SU-DHL-6 (cell line): ENCODE measurements at regions not wholly inside any gene's neighbourhood (a gene's known extent, or its start where the extent isn't known, plus 50 kb on each side); places are given as distances from the start of the nearest gene placed in this dataset.

Experiments used
- H2AFZ ChIP-seq: fragments of 200-600 bp; sonication (generic); 2 replicates; pipeline ENCODE4 v1.6.1; 2014; ENCODE audit warnings: low read depth, mild to moderate bottlenecking, moderate library complexity, mixed read lengths, antibody characterized with exemption, low read length; ENCODE audit not compliant: severe bottlenecking
- H3F3A ChIP-seq: fragments of 200-600 bp; shearing (Covaris generic); 2 replicates; pipeline ENCODE4 v1.6.0; 2016; ENCODE audit warnings: antibody characterized with exemption, mild to moderate bottlenecking; ENCODE audit not compliant: insufficient read depth
- H3K27ac ChIP-seq: fragments of 200-600 bp; sonication (generic); 2 replicates; pipeline ENCODE4 v1.5.1; 2016; ENCODE audit warnings: low read depth, mild to moderate bottlenecking, low read length, moderate library complexity, mixed read lengths
- H3K27me3 ChIP-seq: fragments of 200-600 bp; sonication (generic), shearing (Covaris generic); 2 replicates; pipeline ENCODE4 v1.6.0; 2014; ENCODE audit warnings: mild to moderate bottlenecking, low read length
- H3K36me3 ChIP-seq: fragments of 200-600 bp; sonication (generic); 2 replicates; pipeline ENCODE4 v1.6.1; 2014; ENCODE audit warnings: mild to moderate bottlenecking, low read length, mixed read lengths
- H3K4me2 ChIP-seq: fragments of 300-600, 200-600 bp; shearing (Covaris generic), sonication (generic); 2 replicates; pipeline ENCODE4 v1.6.0; 2014; ENCODE audit warnings: low read length, low read depth, mild to moderate bottlenecking; ENCODE audit not compliant: poor library complexity, severe bottlenecking
- H3K4me3 ChIP-seq: fragments of 200-600 bp; sonication (generic); 2 replicates; pipeline ENCODE4 v1.5.1; 2014; ENCODE audit warnings: antibody characterized with exemption, low read length, mild to moderate bottlenecking, mixed read lengths; ENCODE audit not compliant: insufficient read depth, poor library complexity, severe bottlenecking
- H3K79me2 ChIP-seq: fragments of 200-600 bp; sonication (generic); 2 replicates; pipeline ENCODE4 v1.6.1; 2014; ENCODE audit warnings: mild to moderate bottlenecking, low read length, moderate library complexity; ENCODE audit not compliant: insufficient read depth
- H3K9ac ChIP-seq: fragments of 200-600 bp; sonication (generic); 2 replicates; pipeline ENCODE4 v1.7.0; 2014; ENCODE audit warnings: mild to moderate bottlenecking, low read length
- H3K9me2 ChIP-seq: fragments of 200-600 bp; sonication (generic); replicated peaks from 2 replicates; pipeline ENCODE4 v1.6.1; 2014; ENCODE audit warnings: low read length; ENCODE audit not compliant: insufficient read depth
- H3K9me3 ChIP-seq: fragments of 200-600 bp; sonication (generic); 2 replicates; pipeline ENCODE4 v1.6.1; 2014; ENCODE audit warnings: low read length, mixed read lengths; ENCODE audit not compliant: insufficient read depth
- H4K20me1 ChIP-seq: fragments of 200-600 bp; sonication (generic); 2 replicates; pipeline ENCODE4 v1.6.1; 2014; ENCODE audit warnings: low read depth, mild to moderate bottlenecking, antibody characterized with exemption, low read length, moderate library complexity, mixed read lengths
- CTCF ChIP-seq: fragments of 200-600 bp; sonication (generic); IDR thresholded peaks from one replicate; pipeline ENCODE4 v1.5.1; 2017; ENCODE audit warnings: antibody characterized with exemption, mild to moderate bottlenecking, low read length, moderate library complexity; ENCODE audit not compliant: insufficient read depth, poor library complexity, severe bottlenecking
- EZH2phosphoT487 ChIP-seq: fragments of 200-600 bp; sonication (generic), shearing (Covaris generic); conservative IDR thresholded peaks from 2 replicates; pipeline ENCODE4 v1.6.1; 2018; ENCODE audit warnings: mild to moderate bottlenecking, antibody characterized with exemption, low read length, moderate library complexity, mixed read lengths

DNA sequence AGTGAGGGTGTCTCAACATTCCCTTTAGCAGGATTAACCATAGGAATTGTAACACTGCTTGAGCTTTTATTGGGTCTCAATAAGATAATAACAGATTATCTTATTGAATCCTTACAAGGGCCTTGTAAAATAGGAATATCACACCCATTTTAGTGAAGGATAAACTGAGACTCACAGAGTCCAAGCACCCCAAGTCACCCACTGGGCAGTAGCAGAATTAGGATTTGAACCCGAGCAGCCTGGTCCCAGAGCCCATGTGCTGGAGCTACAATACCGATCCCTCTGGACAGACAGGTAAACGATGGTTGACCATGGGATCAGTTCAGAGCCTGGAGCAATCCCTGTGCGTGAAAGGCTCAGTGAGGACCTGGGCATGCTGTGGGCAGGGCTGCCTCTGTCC is 56.3 kb upstream of the MRPS22 start:
- no peaks in the 10 kb centered on the region for H3K27me3 ChIP-seq
- no peaks in the 10 kb centered on the region for H3K36me3 ChIP-seq
- H3K9me3 ChIP-seq = no peaks in the 10 kb centered on the region
- H3K79me2 ChIP-seq = no peaks in the 10 kb centered on the region
- TF ChIP-seq EZH2phosphoT487 = no peak
- no peak for TF ChIP-seq CTCF
- no peaks in the 10 kb centered on the region for H3K9me2 ChIP-seq
- no peak overlapping the region for H2AFZ ChIP-seq
- H3K9ac ChIP-seq = no peak overlapping the region
- no peaks in the 10 kb centered on the region for H4K20me1 ChIP-seq
- no peak overlapping the region for H3K4me2 ChIP-seq
- H3F3A ChIP-seq = no peaks in the 10 kb centered on the region
- no peak overlapping the region for H3K27ac ChIP-seq
- H3K4me3 ChIP-seq = no peak overlapping the region

GRCh38 chr3:139288266-139288821 is 55.5 kb upstream of the MRPS22 start:
- H4K20me1 ChIP-seq = no peaks in the 10 kb centered on the region
- no peak overlapping the region for H3K9ac ChIP-seq
- no peak for TF ChIP-seq CTCF
- no peak for TF ChIP-seq EZH2phosphoT487
- no peaks in the 10 kb centered on the region for H3K9me2 ChIP-seq
- no peak overlapping the region for H3K27ac ChIP-seq
- no peaks in the 10 kb centered on the region for H3K79me2 ChIP-seq
- no peaks in the 10 kb centered on the region for H3K9me3 ChIP-seq
- no peaks in the 10 kb centered on the region for H3K27me3 ChIP-seq
- no peaks in the 10 kb centered on the region for H3K36me3 ChIP-seq
- no peak overlapping the region for H3K4me3 ChIP-seq
- no peak overlapping the region for H3K4me2 ChIP-seq
- no peaks in the 10 kb centered on the region for H3F3A ChIP-seq
- no peak overlapping the region for H2AFZ ChIP-seq

- Histone ChIP-seq H3K4me2 (no peak overlapping the region), H3K9ac (no peak overlapping the region), H3K79me2 (no peaks in the 10 kb centered on the region), H2AFZ (no peak overlapping the region), H3K9me3 (no peaks in the 10 kb centered on the region), H3K9me2 (no peaks in the 10 kb centered on the region), H3K4me3 (no peak overlapping the region), H3K27me3 (no peaks in the 10 kb centered on the region), H3K27ac (no peak overlapping the region), H3K36me3 (no peaks in the 10 kb centered on the region), H4K20me1 (no peaks in the 10 kb centered on the region), H3F3A (no peaks in the 10 kb centered on the region)
- TF ChIP-seq CTCF = no peak
- TF ChIP-seq EZH2phosphoT487 = no peak
Measured at GRCh38 chr3:139289860-139290524, 53.8 kb upstream of the MRPS22 start.
